LNCAP (cell line): ENCODE measurements at regions not wholly inside any gene's neighbourhood (a gene's known extent, or its start where the extent isn't known, plus 50 kb on each side); places are given as distances from the start of the nearest gene placed in this dataset.

Experiments used
- CTCF ChIP-seq: fragments of 450-650 bp; IDR thresholded peaks from 2 replicates; pipeline ENCODE4 v1.5.1; 2017; ENCODE audit warnings: mild to moderate bottlenecking

- no peak for TF ChIP-seq CTCF
Measured at GRCh38 chr19:31983647-31984046, 361.8 kb upstream of the ZNF507 start.

GRCh38 chr19:31985001-31985605 is 360.3 kb upstream of the ZNF507 start:
- no peak for TF ChIP-seq CTCF

GRCh38 chr19:31986951-31987350 is 358.5 kb upstream of the ZNF507 start:
- no peak for TF ChIP-seq CTCF

- TF ChIP-seq CTCF = no peak
Measured at GRCh38 chr19:31988256-31988655, 357.2 kb upstream of the ZNF507 start.

GRCh38 chr19:31991984-31992655 is 353.3 kb upstream of the ZNF507 start:
- no peak for TF ChIP-seq CTCF

GRCh38 chr19:31992750-31993149 is 352.7 kb upstream of the ZNF507 start:
- no peak for TF ChIP-seq CTCF

- no peak for TF ChIP-seq CTCF
Measured at GRCh38 chr19:31995546-31995945, 349.9 kb upstream of the ZNF507 start.
